ENCODE measurements at regions not wholly inside any gene's neighbourhood (a gene's known extent, or its start where the extent isn't known, plus 50 kb on each side); places are given as distances from the start of the nearest gene placed in this dataset.

GRCh38 chr2:176944998-176945397 is 267.6 kb upstream of the HNRNPA3 start:
- Histone ChIP-seq H3K27me3 (ENCODE audit: control insufficient read depth in 4 of 4, insufficient read depth in 4 of 4, low read length in 3 of 4) (peaks cover 0 to 2% (median 0%) of the 10 kb centered on the region in 4 donors), H3K4me3 (ENCODE audit: low read depth in 1 of 3, low read length in 3 of 3) (no peak overlapping the region), H3K4me1 (ENCODE audit: control insufficient read depth in 4 of 4, insufficient read depth in 4 of 4, low read length in 3 of 4) (no peaks in the 10 kb centered on the region), H3K27ac (ENCODE audit: low read depth in 1 of 2, low read length in 2 of 2) (no peak overlapping the region), H3K36me3 (ENCODE audit: control insufficient read depth in 4 of 4, insufficient read depth in 3 of 4, low read depth in 1 of 4, low read length in 3 of 4) (no peaks in the 10 kb centered on the region), H3K9ac (ENCODE audit: low read depth in 1 of 2, low read length in 2 of 2) (no peak overlapping the region), H3K9me3 (ENCODE audit: control insufficient read depth in 4 of 4, low read length in 3 of 4) (peaks cover 0 to 1% (median 0%) of the 10 kb centered on the region in 4 donors)
- TF ChIP-seq SP1 (IDR thresholded peaks at IDR 0.05) (no peak), RAD21 (IDR thresholded peaks at IDR 0.05) (no peak), ZBTB33 (IDR thresholded peaks at IDR 0.05) (no peak), EGR1 (IDR thresholded peaks at IDR 0.05; ENCODE audit: low read depth in 2 of 2) (no peak), RXRA (IDR thresholded peaks at IDR 0.05) (no peak), HNF4G (IDR thresholded peaks at IDR 0.05) (no peak), JUND (IDR thresholded peaks at IDR 0.05) (no peak), MAX (IDR thresholded peaks at IDR 0.05) (no peak), CTCF (IDR thresholded peaks at IDR 0.05; ENCODE audit: low read depth, low read length, missing input control) (no peak), GABPA (IDR thresholded peaks at IDR 0.05 in 1 of 2, conservative IDR thresholded peaks at IDR 0.05 in 1 of 2) (no peak), REST (IDR thresholded peaks at IDR 0.05) (no peak), NR2F2 (IDR thresholded peaks at IDR 0.05) (no peak), HNF4A (conservative IDR thresholded peaks at IDR 0.05) (no peak), FOXA1 (IDR thresholded peaks at IDR 0.05) (no peak), ATF3 (IDR thresholded peaks at IDR 0.05) (no peak), FOXA2 (IDR thresholded peaks at IDR 0.05) (no peak), YY1 (IDR thresholded peaks at IDR 0.05) (no peak), TAF1 (conservative IDR thresholded peaks at IDR 0.05) (no peak)
- no peak for DNase-seq (ENCODE audit: low spot score)
- 80% methylated on average over 3 of the region's 3 CpGs for WGBS
